DND-41 (cell line): ENCODE measurements at regions not wholly inside any gene's neighbourhood (a gene's known extent, or its start where the extent isn't known, plus 50 kb on each side); places are given as distances from the start of the nearest gene placed in this dataset.

Experiments used
- EZH2 ChIP-seq: IDR thresholded peaks from 3 replicates; pipeline ENCODE4 v1.6.1; 2012; ENCODE audit warnings: borderline replicate concordance, low read depth, mild to moderate bottlenecking, moderate library complexity, low read length, inconsistent platforms; ENCODE audit not compliant: severe bottlenecking
- TF ChIP-seq, protein P1 (sequence below): IDR thresholded peaks from 2 replicates; pipeline ENCODE4 v1.5.1; 2012; ENCODE audit warnings: borderline replicate concordance, low read length, moderate library complexity, mild to moderate bottlenecking; ENCODE audit not compliant: poor library complexity, severe bottlenecking; ENCODE audit errors: extremely low read depth

DNA sequence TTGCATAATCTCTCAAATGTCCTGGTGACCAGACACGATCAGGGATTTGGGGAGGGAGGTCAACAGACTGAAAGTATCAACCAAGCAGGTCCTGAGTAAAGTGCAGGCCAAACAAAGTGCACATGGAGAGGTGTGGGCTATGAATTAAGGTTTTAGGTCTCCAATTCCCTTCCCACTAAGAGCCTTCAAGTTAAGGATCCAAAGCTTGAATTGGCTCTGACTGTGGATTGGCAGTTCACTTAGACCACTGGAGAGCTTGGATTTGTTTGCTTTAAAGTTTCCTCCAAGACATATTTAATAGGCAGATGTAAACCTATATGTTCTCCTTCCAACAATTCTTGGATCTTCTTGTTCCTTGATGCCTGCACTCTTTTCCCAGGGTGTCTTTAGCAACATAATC is 129.6 kb upstream of the IGF1 start:
- TF ChIP-seq, protein P1, sequence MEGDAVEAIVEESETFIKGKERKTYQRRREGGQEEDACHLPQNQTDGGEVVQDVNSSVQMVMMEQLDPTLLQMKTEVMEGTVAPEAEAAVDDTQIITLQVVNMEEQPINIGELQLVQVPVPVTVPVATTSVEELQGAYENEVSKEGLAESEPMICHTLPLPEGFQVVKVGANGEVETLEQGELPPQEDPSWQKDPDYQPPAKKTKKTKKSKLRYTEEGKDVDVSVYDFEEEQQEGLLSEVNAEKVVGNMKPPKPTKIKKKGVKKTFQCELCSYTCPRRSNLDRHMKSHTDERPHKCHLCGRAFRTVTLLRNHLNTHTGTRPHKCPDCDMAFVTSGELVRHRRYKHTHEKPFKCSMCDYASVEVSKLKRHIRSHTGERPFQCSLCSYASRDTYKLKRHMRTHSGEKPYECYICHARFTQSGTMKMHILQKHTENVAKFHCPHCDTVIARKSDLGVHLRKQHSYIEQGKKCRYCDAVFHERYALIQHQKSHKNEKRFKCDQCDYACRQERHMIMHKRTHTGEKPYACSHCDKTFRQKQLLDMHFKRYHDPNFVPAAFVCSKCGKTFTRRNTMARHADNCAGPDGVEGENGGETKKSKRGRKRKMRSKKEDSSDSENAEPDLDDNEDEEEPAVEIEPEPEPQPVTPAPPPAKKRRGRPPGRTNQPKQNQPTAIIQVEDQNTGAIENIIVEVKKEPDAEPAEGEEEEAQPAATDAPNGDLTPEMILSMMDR, result no peak
- no peak for TF ChIP-seq EZH2
